Heart right ventricle (tissue), 16 donors: ENCODE measurements at regions not wholly inside any gene's neighbourhood (a gene's known extent, or its start where the extent isn't known, plus 50 kb on each side); places are given as distances from the start of the nearest gene placed in this dataset.

Source experiments
- ATAC-seq, 8 donors: fragments of 200-7000 bp; cut with Tn5 transposase; one replicate each; pipeline ENCODE4 v1.9.1; 2020; ENCODE audit warnings: mild to moderate bottlenecking in 8 of 8, moderate library complexity in 8 of 8, moderate number of reproducible peaks in 1 of 8
- DNase-seq, 2 donors: peaks; one replicate each; pipeline ENCODE4 v3.0.0-alpha.2; 2020
- H3K27ac ChIP-seq, 10 donors: fragments of 200-600 bp; sonication (generic) in 2 of 10; one replicate each; pipeline versions ENCODE4 v1.5.0 to v1.8.0; 2020 to 2022; ENCODE audit warnings: mild to moderate bottlenecking in 3 of 10
- H3K27me3 ChIP-seq, 7 donors: fragments of 200-600 bp; one replicate each; pipeline ENCODE4 v1.8.0; 2021 to 2022; ENCODE audit warnings: mild to moderate bottlenecking in 2 of 7
- H3K36me3 ChIP-seq, 9 donors: fragments of 200-600 bp; sonication (generic) in 1 of 9; one replicate each; pipeline versions ENCODE4 v1.5.0 to v1.8.0; 2020 to 2022; ENCODE audit warnings: mild to moderate bottlenecking in 2 of 9
- H3K4me1 ChIP-seq, 9 donors: fragments of 200-600 bp; sonication (generic) in 1 of 9; one replicate each; pipeline versions ENCODE4 v1.5.0 to v1.8.0; 2020 to 2022; ENCODE audit warnings: mild to moderate bottlenecking in 4 of 9
- H3K4me3 ChIP-seq, 10 donors: fragments of 200-600 bp; sonication (generic) in 2 of 10; one replicate each; pipeline versions ENCODE4 v1.5.0 to v1.8.0; 2020 to 2022; ENCODE audit warnings: mild to moderate bottlenecking in 7 of 10, moderate library complexity in 2 of 10
- H3K9me3 ChIP-seq, 11 donors: fragments of 200-600 bp in 10 of 11; sonication (generic) in 2 of 11; one replicate each; pipeline versions ENCODE4 v1.5.0 to v1.8.0; 2013 to 2022; ENCODE audit warnings: mild to moderate bottlenecking in 2 of 11, control low read depth in 1 of 11, moderate library complexity in 1 of 11
- CTCF ChIP-seq, 9 donors: fragments of 200-600 bp; sonication (generic) in 2 of 9; IDR thresholded peaks; one replicate each; pipeline versions ENCODE4 v1.5.0 to v1.8.0; 2021 to 2022; ENCODE audit warnings: antibody characterized with exemption in 9 of 9, mild to moderate bottlenecking in 5 of 9, moderate library complexity in 1 of 9
- WGBS, 2 donors: extraction: QIAGEN DNeasy Blood & Tissue Kit; methylation state at CpG; one replicate each; pipeline ENCODE4 v1.1.7; 2013; ENCODE audit warnings: inconsistent platforms in 1 of 2; 5-methylcytosine and 5-hydroxymethylcytosine counted together
- intact Hi-C, 10 donors: fragments of 100-400 bp; cut with DNase I; formaldehyde crosslinking; loops; one replicate each; pipeline versions ENCODE4 v1.11.1 to v1.14.2; 2022
- donor health status: Arrhythmogenic right ventricular cardiomyopathy.
- donor health status: ischemic (EF 13 %, LVEDD 7.1; RV severe dilation, severe dysfunction).
- donor health status: healthy with polysubstance abuse.
- donor health status: DM: no; HTN: yes; CAD: no.
- donor health status: DM: no; HTN: no; CAD: no.
- donor health status: ischemic (EF 25% LVEDD 6.9; RV normal size, moderate dysfunction).
- donor health status: ischemic (EF 25% LVEDD 5.7; RV mildly dilated, moderate dysfunction).
- donor health status: healthy.
- donor health status: DM: yes; HTN: yes; CAD: no.
- donor health status: Ischemic cardiomyopathy.
- donor health status: ischemic (EF 35%, LVEDD 5.7; RV mildly dilated, moderate dysfunction).
- donor health status: nonischemic (EF 11% LVEDD 7.7; RV severe dilation, severe dysfunction).
- donor health status: DM: yes; HTN: yes; CAD: no.
- donor health status: PGD.
- donor health status: ischemic (EF 29% LVEDD 5.4; RV normal size, mild dysfunction).
- donor health status: nonischemic (EF 23%, LVEDD 6.1; RV moderate dilation, normal function).

- no peak overlapping the region for H3K27ac ChIP-seq
- no peak overlapping the region for H3K4me3 ChIP-seq
- DNase-seq: no peak
- H3K36me3 ChIP-seq: no peaks in the 10 kb centered on the region
- H3K4me1 ChIP-seq: no peaks in the 10 kb centered on the region
- no peaks in the 10 kb centered on the region for H3K27me3 ChIP-seq
- no peaks in the 10 kb centered on the region for H3K9me3 ChIP-seq
- no peak for ATAC-seq
- no peak for TF ChIP-seq CTCF (IDR thresholded peaks at IDR 0.05)
- intact Hi-C loops: no loop called here
These were observed 195.6 kb upstream of the ZRANB2 start for GRCh38 chr1:71276466-71276865.

- 58 to 69% methylated on average over 3 to 4 of the region's 6 CpGs for WGBS, 2 donors
- no peak for DNase-seq
- no peak for TF ChIP-seq CTCF (IDR thresholded peaks at IDR 0.05)
- no peaks in the 10 kb centered on the region for H3K9me3 ChIP-seq
- H3K27me3 ChIP-seq: no peaks in the 10 kb centered on the region
- H3K36me3 ChIP-seq: no peaks in the 10 kb centered on the region
- no peaks in the 10 kb centered on the region for H3K4me1 ChIP-seq
- H3K27ac ChIP-seq: no peak overlapping the region
- no peak for ATAC-seq
- intact Hi-C loops: loop anchor here in 1 of 10 donors (1.0 kb wide), 1 partner anchor 42 kb away; no protein-coding TSS in a partner anchor
- no peak overlapping the region for H3K4me3 ChIP-seq
These were observed 192.5 kb upstream of the ZRANB2 start for GRCh38 chr1:71273334-71273733.

- ATAC-seq: no peak
- Histone ChIP-seq H3K4me1 (no peaks in the 10 kb centered on the region), H3K27me3 (no peaks in the 10 kb centered on the region), H3K36me3 (no peaks in the 10 kb centered on the region), H3K4me3 (no peak overlapping the region), H3K9me3 (no peaks in the 10 kb centered on the region), H3K27ac (no peak overlapping the region)
- DNase-seq: no peak
- intact Hi-C loops: no loop called here
- no peak for TF ChIP-seq CTCF (IDR thresholded peaks at IDR 0.05)
- 70 to 80% methylated on average over 8 of the region's 8 CpGs for WGBS, 2 donors
These were observed 189.6 kb upstream of the ZRANB2 start for GRCh38 chr1:71270394-71270915.

- no peak for ATAC-seq
- H3K4me3 ChIP-seq: no peak overlapping the region
- H3K27me3 ChIP-seq: no peaks in the 10 kb centered on the region
- intact Hi-C loops: no loop called here
- DNase-seq: no peak
- no peaks in the 10 kb centered on the region for H3K9me3 ChIP-seq
- TF ChIP-seq CTCF (IDR thresholded peaks at IDR 0.05): no peak
- no peak overlapping the region for H3K27ac ChIP-seq
- no peaks in the 10 kb centered on the region for H3K4me1 ChIP-seq
- no peaks in the 10 kb centered on the region for H3K36me3 ChIP-seq
- 96 to 100% methylated on average over 1 of the region's 1 CpG for WGBS, 2 donors
These were observed 189.0 kb upstream of the ZRANB2 start for GRCh38 chr1:71269818-71270217.
